PC-9 (cell line): ENCODE measurements at regions not wholly inside any gene's neighbourhood (a gene's known extent, or its start where the extent isn't known, plus 50 kb on each side); places are given as distances from the start of the nearest gene placed in this dataset.

Experiments
- CTCF ChIP-seq: fragments of 200-600 bp; sonication (generic); conservative IDR thresholded peaks from 2 replicates; pipeline ENCODE4 v1.6.1; 2017; ENCODE audit warnings: mixed run types, antibody characterized with exemption, mild to moderate bottlenecking, moderate library complexity
- EZH2 ChIP-seq: fragments of 200-600 bp; sonication (generic); IDR thresholded peaks from 2 replicates; pipeline ENCODE4 v1.8.0; 2017; ENCODE audit warnings: antibody characterized with exemption, low read depth

- TF ChIP-seq CTCF (no peak), EZH2 (no peak)
Measured at GRCh38 chr13:72346716-72347115, 380.7 kb downstream of the MZT1 start.
